ENCODE measurements at regions not wholly inside any gene's neighbourhood (a gene's known extent, or its start where the extent isn't known, plus 50 kb on each side); places are given as distances from the start of the nearest gene placed in this dataset.

GRCh38 chr10:117673230-117674010, 130.9 kb downstream of the EMX2 start:
- DNase-seq: no peak

GRCh38 chr10:117674201-117674600, 131.7 kb downstream of the EMX2 start:
- no peak for DNase-seq

DNA sequence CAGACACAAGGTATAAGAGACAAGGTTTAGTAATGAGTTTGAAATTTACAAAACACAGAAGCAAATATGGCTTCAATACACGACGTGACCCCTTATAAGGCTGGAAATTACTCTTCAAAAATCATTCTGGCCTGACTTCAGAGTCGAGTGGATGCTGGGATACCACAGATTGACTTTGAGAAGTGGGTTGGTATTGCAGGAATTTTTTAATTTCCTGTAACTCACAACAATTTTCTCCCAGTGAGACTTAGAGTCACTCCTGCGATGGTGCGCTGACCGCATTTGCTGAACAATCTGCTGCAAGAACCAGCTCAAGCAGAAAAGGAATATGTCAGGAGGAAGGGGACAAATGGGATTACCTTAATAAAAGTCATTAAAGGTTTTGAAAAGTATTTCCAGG, 132.1 kb downstream of the EMX2 start:
- no peak for DNase-seq

GRCh38 chr10:117675514-117676055, 133.0 kb downstream of the EMX2 start:
- no peak for DNase-seq

DNA sequence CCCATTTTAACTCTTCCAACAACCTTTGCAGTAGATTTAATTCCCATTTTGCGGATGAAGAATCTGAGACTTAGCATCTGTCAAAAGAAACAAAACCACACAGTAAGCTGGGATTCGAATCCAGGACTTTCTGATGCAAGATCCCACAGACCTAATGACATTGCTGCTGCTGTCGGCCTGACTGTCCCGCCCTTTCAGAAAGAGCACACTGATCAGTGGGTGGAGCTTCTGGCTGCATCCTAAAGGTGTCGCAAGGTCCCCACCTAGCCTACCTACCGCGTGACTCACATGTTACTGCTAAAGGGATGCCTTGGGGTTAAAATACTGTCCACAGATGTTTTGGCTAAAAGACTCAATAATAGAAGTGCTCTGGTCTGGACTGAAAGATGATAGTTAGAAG, 134.7 kb downstream of the EMX2 start:
- DNase-seq: no peak

GRCh38 chr10:117677890-117678500, 135.4 kb downstream of the EMX2 start:
- no peak for DNase-seq

DNA sequence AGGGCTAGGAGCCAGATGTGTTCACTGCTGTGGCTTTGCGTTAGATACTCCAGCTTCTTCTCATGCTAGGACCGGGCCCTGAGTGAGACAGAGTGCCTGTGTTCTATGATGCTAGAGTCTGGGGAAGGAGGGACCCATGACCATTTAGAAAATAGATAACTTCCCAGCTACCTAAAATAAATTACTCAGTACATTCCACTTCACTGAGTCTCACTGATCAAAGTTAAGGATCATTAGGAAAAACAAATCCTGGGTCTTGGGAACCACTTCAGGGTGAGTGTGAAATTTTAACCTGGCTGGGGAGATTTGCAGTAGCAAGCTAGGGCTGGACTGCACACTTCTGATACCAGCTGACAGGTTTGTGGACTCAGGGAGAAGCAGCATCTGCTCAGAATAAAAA, 138.1 kb downstream of the EMX2 start:
- DNase-seq: no peak

- DNase-seq: no peak
Observed at GRCh38 chr10:117681104-117681503, 138.6 kb downstream of the EMX2 start.

DNA sequence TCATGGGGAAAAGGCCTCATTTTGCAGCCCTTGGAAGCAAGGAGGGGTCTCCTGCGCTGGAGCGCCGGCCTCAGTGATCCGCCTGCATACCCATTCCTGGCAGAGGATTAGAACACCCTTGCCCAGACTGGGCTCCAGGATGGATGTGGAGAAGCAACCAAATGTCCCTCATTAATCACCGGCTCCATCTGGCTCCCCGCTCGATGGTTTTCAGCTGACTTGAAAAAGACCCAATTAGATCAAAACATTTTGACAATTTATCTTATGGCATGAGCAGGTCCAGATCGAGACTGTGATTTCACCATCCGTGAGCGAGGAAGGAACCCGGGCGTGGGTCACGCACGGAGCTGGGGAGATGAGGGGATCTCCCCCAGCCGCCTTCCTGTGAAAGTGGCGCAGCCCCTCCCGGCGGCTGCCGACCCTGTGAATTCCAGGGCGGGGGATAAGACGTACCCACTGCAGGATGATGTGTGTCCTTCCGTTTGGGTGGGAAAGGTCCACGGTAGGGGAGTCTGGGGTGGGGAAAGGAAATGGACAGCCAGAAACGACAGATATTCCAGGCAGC, 141.6 kb downstream of the EMX2 start:
- DNase-seq: no peak

DNA sequence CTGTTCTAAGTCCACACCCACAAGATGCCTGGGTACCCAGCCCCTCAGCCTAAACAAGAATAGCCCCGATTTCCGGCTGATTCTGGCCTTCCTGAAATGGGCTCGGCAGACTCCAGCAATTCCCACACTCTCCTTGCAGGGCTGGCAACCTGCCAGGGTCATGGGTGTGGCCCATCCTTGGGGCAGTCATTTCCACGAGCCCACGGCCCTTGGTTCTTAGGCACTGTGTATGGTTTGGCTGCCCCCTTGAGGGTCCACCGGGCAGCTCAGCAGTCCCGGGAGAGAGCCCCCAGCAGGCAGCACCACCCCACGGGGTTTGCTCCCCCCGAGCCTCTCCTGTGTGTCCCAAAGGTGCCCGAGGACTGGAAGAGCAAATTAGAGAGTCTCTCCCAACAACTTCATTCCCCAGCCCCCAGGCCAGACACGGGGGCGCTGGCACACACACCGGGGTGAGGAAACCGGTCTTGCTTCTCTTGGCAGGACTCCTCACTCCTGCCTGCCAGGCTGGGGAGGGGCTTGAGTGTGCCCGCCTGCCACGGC, 142.2 kb downstream of the EMX2 start:
- no peak for DNase-seq

DNA sequence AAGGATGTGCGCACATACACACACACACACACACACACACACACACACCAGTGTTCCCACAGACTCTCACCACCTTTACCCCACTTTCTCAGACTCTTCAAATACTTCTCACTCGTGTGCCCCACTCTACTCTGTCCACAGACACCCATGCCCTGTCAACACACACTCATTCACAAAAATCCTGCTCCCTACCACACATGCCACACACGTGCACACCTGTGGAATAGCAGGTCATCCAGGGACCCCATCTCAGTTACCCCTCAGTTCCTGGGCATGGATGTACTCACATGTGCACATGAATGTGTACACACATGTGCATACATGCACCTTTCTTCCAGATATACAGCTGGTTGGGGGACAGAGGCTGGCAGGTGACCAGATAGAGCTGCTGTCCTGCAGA, 142.9 kb downstream of the EMX2 start:
- no peak for DNase-seq

GRCh38 chr10:117686606-117687005, 144.1 kb downstream of the EMX2 start:
- no peak for DNase-seq

- DNase-seq: no peak
Observed at GRCh38 chr10:117688358-117688757, 145.8 kb downstream of the EMX2 start.

DNA sequence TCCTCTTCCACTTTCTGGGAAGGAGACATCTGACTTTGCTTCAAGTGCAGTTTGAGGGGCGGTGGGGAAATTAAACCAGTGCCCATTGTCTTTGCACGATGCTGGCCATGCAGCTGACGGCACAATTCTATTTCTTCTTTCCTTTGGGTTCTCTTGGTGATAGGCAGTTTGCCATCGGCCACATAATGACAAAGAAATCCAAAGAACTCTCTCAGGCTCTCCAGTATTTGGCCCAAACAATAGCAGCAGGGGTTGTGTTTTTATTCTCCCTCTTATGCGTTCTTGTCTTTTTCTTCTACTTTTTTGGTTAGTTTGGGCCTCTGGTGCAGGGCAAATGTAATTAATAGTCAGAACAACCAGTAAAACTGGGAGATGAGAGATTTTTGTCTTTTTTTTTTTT, 147.0 kb downstream of the EMX2 start:
- no peak for DNase-seq

DNA sequence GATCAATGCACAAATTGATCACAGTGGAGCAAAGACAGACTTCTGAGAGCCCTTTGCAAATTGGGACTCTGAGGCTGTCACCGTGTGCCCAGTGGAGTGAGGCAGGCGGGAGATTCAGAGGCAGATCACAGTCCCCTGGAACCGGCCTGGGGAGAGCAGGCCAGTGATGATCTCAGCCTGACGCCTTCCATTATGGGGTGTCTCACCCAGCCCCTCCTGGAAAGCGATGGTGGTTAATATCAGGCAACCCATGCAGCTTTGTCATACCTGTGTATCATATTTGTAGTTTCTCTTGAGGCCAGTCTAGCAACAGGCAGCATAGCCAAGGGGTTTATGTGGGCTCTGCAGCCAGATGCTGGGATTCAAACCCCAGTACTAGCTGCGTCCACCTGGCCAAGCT, 147.8 kb downstream of the EMX2 start:
- no peak for DNase-seq

DNA sequence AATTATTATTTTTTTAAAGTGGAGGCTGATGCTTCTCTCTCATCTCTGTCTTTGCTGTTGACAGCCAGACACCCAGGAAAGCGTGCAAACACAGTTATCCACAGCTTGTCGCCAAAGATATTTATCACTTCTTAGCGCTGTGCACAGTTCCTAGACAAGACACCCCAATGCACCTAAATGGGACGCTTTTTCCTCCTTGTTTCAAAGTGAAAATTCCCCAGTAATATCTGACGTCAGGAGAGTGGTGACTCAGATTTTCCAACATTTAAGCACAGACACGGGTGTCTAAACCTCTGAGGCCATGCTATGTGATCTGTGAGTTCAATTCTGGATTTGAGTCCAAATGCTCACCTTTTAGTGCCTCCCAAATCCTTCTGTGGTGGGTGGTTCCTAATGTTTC, 151.6 kb downstream of the EMX2 start:
- no peak for DNase-seq

DNA sequence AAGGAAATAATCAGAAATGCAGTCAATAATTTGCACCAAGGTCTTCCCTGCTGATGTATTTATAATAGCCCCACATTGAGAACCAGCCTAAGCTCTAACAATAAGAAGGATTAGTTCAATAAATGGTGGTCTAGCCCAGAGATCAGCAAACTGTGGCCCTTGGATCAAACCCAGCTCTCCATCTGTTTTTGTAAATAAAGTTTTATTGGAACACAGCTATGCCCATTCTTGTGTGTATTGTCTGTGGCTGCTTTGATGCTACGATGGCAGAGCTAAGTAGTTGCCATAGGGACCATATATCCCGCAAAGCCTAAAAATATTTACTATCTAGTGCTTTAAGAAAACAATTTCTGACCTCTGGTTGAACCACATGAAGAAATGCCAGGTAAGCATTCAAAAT, 154.9 kb downstream of the EMX2 start:
- DNase-seq: no peak

- no peak for DNase-seq
Observed at GRCh38 chr10:117698809-117699208, 156.3 kb downstream of the EMX2 start.

GRCh38 chr10:117699436-117700075, 157.0 kb downstream of the EMX2 start:
- no peak for DNase-seq

DNA sequence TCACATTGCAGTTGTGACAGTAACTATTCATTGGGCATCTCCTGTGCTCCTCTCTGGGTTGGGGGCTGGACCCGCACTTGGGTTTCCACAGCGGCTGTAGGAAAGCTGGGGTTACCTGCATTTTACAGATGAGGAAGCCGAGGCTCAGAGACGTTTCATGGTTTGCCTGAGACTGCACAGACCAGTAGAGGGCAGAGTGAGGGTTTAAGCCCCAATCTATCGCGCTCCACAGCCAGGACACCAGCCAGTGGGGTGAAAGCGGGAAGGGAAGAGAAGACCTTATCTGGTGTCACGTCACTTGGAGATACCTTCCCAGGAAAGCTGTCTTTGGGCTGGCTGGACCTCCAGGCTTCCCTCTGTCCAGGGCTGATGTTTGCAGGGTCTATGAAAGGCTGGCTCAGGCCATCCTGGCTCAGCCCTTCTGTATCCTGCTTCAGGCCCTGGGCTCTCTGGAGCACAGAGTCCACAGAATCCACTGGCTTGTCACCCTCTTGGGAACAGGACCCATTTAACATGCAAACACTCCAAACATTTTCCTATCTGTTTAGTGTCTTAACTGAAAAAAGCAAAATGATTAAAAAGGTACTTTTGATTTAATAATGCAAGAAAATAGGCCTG, 167.7 kb downstream of the EMX2 start:
- no peak for DNase-seq

GRCh38 chr10:117716889-117717288, 174.3 kb downstream of the EMX2 start:
- DNase-seq: no peak

DNA sequence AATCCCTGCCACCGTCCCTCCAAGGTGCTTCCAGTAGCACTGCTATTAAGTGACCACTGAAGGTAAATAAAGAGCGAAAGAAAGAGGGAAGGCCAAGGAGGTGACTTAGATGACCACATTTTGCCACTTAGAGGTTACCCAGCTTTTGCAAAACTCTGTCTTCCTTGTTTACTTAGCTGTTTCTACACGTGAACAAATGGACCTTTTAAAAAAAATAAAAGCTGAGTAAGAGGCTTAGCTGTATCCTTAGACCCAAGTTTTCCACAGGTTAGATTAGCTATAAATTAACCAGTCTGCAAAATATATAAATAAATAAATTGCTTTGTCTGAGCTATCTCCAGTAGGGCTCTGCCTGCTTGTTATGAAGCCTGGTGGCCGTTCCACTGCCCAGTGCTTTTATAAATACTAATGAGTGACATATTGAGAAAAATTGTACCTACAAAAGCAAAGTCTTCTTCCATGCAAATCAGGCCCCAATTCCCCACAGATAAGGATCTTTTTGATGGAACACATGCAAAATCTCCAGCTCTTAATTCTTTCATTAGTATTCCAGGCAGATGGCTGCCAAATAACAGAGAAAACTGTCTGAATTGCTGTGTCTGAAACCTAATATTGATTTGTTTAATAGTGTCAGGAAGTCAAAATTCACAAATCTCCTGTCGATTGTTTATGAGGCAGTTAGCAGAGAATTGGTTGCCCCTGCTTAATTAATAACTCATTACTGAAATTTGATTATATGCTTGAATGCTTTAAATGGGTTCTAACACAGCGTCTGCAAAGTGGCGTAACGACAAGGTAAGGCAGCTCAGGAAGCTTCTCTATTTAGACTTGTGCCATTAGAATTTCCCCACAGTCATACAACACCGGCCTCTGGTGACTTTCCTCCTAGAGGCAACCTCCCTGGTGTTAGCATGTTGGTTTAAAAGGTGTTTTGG, 176.7 kb downstream of the EMX2 start:
- no peak for DNase-seq
